Upper lobe of right lung (tissue), 1 donor: ENCODE measurements at regions not wholly inside any gene's neighbourhood (a gene's known extent, or its start where the extent isn't known, plus 50 kb on each side); places are given as distances from the start of the nearest gene placed in this dataset.

Source experiments
- ATAC-seq: fragments of 200-7000 bp; cut with Tn5 transposase; one replicate; pipeline ENCODE4 v1.9.1; 2020; ENCODE audit warnings: mild to moderate bottlenecking, moderate library complexity
- DNase-seq: peaks from one replicate; pipeline ENCODE4 v3.0.0-alpha.2; 2020
- H3K27ac ChIP-seq: fragments of 200-600 bp; one replicate; pipeline ENCODE4 v1.8.0; 2022
- H3K27me3 ChIP-seq: fragments of 200-600 bp; one replicate; pipeline ENCODE4 v1.8.0; 2022; ENCODE audit warnings: mild to moderate bottlenecking
- H3K36me3 ChIP-seq: fragments of 200-600 bp; one replicate; pipeline ENCODE4 v1.8.0; 2022
- H3K4me1 ChIP-seq: fragments of 200-600 bp; one replicate; pipeline ENCODE4 v1.8.0; 2022
- H3K4me3 ChIP-seq: fragments of 200-600 bp; one replicate; pipeline ENCODE4 v1.8.0; 2022; ENCODE audit warnings: mild to moderate bottlenecking
- H3K9me3 ChIP-seq: fragments of 200-600 bp; one replicate; pipeline ENCODE4 v1.8.0; 2022
- CTCF ChIP-seq: fragments of 200-600 bp; IDR thresholded peaks from one replicate; pipeline ENCODE4 v1.8.0; 2022; ENCODE audit warnings: antibody characterized with exemption
- intact Hi-C: fragments of 100-400 bp; cut with DNase I; formaldehyde crosslinking; loops from one replicate; pipeline ENCODE4 v1.11.0; 2022
- donor health status: DM: no; HTN: yes; CAD: no; lungs with severe emphysema.

- H3K27me3 ChIP-seq: no peaks in the 10 kb centered on the region
- no peak overlapping the region for H3K4me3 ChIP-seq
- intact Hi-C loops: no loop called here
- ATAC-seq (no peak), DNase-seq (no peak)
- H3K36me3 ChIP-seq: no peaks in the 10 kb centered on the region
- TF ChIP-seq CTCF: no peak
- no peaks in the 10 kb centered on the region for H3K9me3 ChIP-seq
- no peaks in the 10 kb centered on the region for H3K4me1 ChIP-seq
- no peak overlapping the region for H3K27ac ChIP-seq
Measured at GRCh38 chr11:119491753-119492510, 69.0 kb upstream of the THY1 start.

GRCh38 chr11:119490253-119491006 lies 67.5 kb upstream of the THY1 start:
- no peak for TF ChIP-seq CTCF
- H3K27ac ChIP-seq: no peak overlapping the region
- H3K36me3 ChIP-seq: no peaks in the 10 kb centered on the region
- no peak for DNase-seq
- no peaks in the 10 kb centered on the region for H3K27me3 ChIP-seq
- H3K9me3 ChIP-seq: no peaks in the 10 kb centered on the region
- intact Hi-C loops: no loop called here
- no peaks in the 10 kb centered on the region for H3K4me1 ChIP-seq
- no peak for ATAC-seq
- no peak overlapping the region for H3K4me3 ChIP-seq

- Histone ChIP-seq H3K9me3 (no peaks in the 10 kb centered on the region), H3K27me3 (no peaks in the 10 kb centered on the region), H3K36me3 (no peaks in the 10 kb centered on the region), H3K4me1 (no peaks in the 10 kb centered on the region), H3K27ac (no peak overlapping the region), H3K4me3 (no peak overlapping the region)
- no peak for TF ChIP-seq CTCF
- ATAC-seq (no peak), DNase-seq (no peak)
- intact Hi-C loops: no loop called here
Measured at GRCh38 chr11:119489087-119489486, 66.1 kb upstream of the THY1 start.

- no peaks in the 10 kb centered on the region for H3K36me3 ChIP-seq
- ATAC-seq: no peak
- H3K4me3 ChIP-seq: no peak overlapping the region
- no peak for TF ChIP-seq CTCF
- no peaks in the 10 kb centered on the region for H3K4me1 ChIP-seq
- H3K27me3 ChIP-seq: no peaks in the 10 kb centered on the region
- no peak for DNase-seq
- intact Hi-C loops: no loop called here
- no peaks in the 10 kb centered on the region for H3K9me3 ChIP-seq
- H3K27ac ChIP-seq: no peak overlapping the region
Measured at GRCh38 chr11:119488256-119488995, 65.5 kb upstream of the THY1 start.

GRCh38 chr11:119486691-119487259 lies 63.8 kb upstream of the THY1 start:
- Histone ChIP-seq H3K27me3 (no peaks in the 10 kb centered on the region), H3K4me1 (no peaks in the 10 kb centered on the region), H3K36me3 (no peaks in the 10 kb centered on the region), H3K9me3 (no peaks in the 10 kb centered on the region), H3K4me3 (no peak overlapping the region), H3K27ac (no peak overlapping the region)
- no peak for ATAC-seq
- no peak for TF ChIP-seq CTCF
- intact Hi-C loops: no loop called here
- no peak for DNase-seq
